ENCODE measurements at regions not wholly inside any gene's neighbourhood (a gene's known extent, or its start where the extent isn't known, plus 50 kb on each side); places are given as distances from the start of the nearest gene placed in this dataset.

GRCh38 chr20:12095180-12095920 lies 177.7 kb downstream of the BTBD3 start:
- H3K27me3 ChIP-seq = no peaks in the 10 kb centered on the region
- intact Hi-C loops (cut with DNase I; ENCODE audit: low total_unique reads) = no loop called here
- no peaks in the 10 kb centered on the region for H3K36me3 ChIP-seq
- H3K4me1 ChIP-seq = no peaks in the 10 kb centered on the region
- TF ChIP-seq, protein P1, sequence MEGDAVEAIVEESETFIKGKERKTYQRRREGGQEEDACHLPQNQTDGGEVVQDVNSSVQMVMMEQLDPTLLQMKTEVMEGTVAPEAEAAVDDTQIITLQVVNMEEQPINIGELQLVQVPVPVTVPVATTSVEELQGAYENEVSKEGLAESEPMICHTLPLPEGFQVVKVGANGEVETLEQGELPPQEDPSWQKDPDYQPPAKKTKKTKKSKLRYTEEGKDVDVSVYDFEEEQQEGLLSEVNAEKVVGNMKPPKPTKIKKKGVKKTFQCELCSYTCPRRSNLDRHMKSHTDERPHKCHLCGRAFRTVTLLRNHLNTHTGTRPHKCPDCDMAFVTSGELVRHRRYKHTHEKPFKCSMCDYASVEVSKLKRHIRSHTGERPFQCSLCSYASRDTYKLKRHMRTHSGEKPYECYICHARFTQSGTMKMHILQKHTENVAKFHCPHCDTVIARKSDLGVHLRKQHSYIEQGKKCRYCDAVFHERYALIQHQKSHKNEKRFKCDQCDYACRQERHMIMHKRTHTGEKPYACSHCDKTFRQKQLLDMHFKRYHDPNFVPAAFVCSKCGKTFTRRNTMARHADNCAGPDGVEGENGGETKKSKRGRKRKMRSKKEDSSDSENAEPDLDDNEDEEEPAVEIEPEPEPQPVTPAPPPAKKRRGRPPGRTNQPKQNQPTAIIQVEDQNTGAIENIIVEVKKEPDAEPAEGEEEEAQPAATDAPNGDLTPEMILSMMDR (IDR thresholded peaks at IDR 0.05) = no peak
- TF ChIP-seq POLR2A (IDR thresholded peaks at IDR 0.05) (no peak), POLR2AphosphoS5 (IDR thresholded peaks at IDR 0.05) (no peak)
- DNase-seq (ENCODE audit: low spot score in 2 of 2) = no peak
- H3K27ac ChIP-seq = no peak overlapping the region
- no peaks in the 10 kb centered on the region for H3K9me3 ChIP-seq
- no peak overlapping the region for H3K4me3 ChIP-seq

DNA sequence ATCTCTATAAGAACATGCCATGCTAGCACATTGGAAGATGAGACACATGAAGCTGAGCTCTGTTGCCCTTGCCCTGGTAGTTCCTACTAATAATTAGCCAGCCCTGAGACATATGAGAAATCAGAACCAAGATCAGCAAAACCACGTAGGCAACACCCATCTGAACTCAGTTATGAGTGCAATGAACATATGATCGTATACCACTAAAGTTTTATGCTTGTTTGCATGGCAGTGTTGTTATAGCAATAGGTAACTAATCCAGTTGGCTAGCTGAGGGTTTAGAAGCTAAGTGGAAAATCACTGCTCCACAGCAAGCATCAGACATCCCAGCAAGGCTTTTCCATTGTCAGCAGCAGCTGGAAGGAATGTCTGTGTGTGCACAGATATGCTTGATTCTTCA lies 180.7 kb downstream of the BTBD3 start:
- no peak for DNase-seq (ENCODE audit: low spot score in 2 of 2)
- intact Hi-C loops (cut with DNase I; ENCODE audit: low total_unique reads) = no loop called here
- Histone ChIP-seq H3K4me1 (no peaks in the 10 kb centered on the region), H3K27ac (no peak overlapping the region), H3K27me3 (no peaks in the 10 kb centered on the region), H3K36me3 (no peaks in the 10 kb centered on the region), H3K9me3 (no peaks in the 10 kb centered on the region), H3K4me3 (no peak overlapping the region)
- TF ChIP-seq, protein P1 (IDR thresholded peaks at IDR 0.05) = no peak
- TF ChIP-seq POLR2AphosphoS5 (IDR thresholded peaks at IDR 0.05) (no peak), POLR2A (IDR thresholded peaks at IDR 0.05) (no peak)

GRCh38 chr20:12108846-12109245 lies 191.2 kb downstream of the BTBD3 start:
- no peak for DNase-seq (ENCODE audit: low spot score in 2 of 2)
- intact Hi-C loops (cut with DNase I; ENCODE audit: low total_unique reads) = no loop called here
- Histone ChIP-seq H3K36me3 (no peaks in the 10 kb centered on the region), H3K27me3 (no peaks in the 10 kb centered on the region), H3K4me1 (peaks cover 0 to 8% of the 10 kb centered on the region in 2 donors), H3K4me3 (no peak overlapping the region), H3K27ac (no peak overlapping the region), H3K9me3 (peaks cover 0 to 5% of the 10 kb centered on the region in 2 donors)
- TF ChIP-seq POLR2A (IDR thresholded peaks at IDR 0.05) = no peak
- TF ChIP-seq, protein P1 (IDR thresholded peaks at IDR 0.05) = no peak
- TF ChIP-seq POLR2AphosphoS5 (IDR thresholded peaks at IDR 0.05) = no peak

DNA sequence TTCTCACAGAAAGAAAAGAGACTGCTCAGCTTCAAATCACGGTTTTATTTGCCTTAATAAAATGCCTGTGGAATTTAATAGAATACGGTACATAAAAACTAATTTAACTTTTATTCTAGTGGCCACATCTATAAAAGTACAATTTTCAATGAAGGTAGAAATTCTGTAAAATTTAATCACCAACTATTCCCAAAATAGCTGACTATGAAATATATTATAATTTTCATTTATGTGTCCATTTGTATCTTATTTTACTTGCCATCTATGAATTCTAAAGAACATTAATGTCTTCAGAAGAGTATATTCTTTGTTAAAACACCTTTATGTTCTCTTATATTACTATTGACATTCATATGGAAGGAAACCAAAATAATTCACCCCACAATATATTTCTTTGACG lies 192.6 kb downstream of the BTBD3 start:
- H3K4me3 ChIP-seq = no peak overlapping the region
- no peak overlapping the region for H3K27ac ChIP-seq
- intact Hi-C loops (cut with DNase I; ENCODE audit: low total_unique reads) = loop anchor here (5.0 kb wide), 1 partner anchor 168 kb away; no protein-coding TSS in a partner anchor
- H3K9me3 ChIP-seq = peaks cover 0 to 5% of the 10 kb centered on the region in 2 donors
- H3K4me1 ChIP-seq = peaks cover 0 to 8% of the 10 kb centered on the region in 2 donors
- H3K36me3 ChIP-seq = no peaks in the 10 kb centered on the region
- DNase-seq (ENCODE audit: low spot score in 2 of 2) = no peak
- no peaks in the 10 kb centered on the region for H3K27me3 ChIP-seq
- TF ChIP-seq, protein P1 (IDR thresholded peaks at IDR 0.05) = no peak
- TF ChIP-seq POLR2A (IDR thresholded peaks at IDR 0.05) (no peak), POLR2AphosphoS5 (IDR thresholded peaks at IDR 0.05) (no peak)

GRCh38 chr20:12110711-12111110 lies 193.0 kb downstream of the BTBD3 start:
- intact Hi-C loops (cut with DNase I; ENCODE audit: low total_unique reads) = loop anchor here (5.0 kb wide), 1 partner anchor 168 kb away; no protein-coding TSS in a partner anchor
- TF ChIP-seq POLR2A (IDR thresholded peaks at IDR 0.05) (no peak), POLR2AphosphoS5 (IDR thresholded peaks at IDR 0.05) (no peak)
- TF ChIP-seq, protein P1 (IDR thresholded peaks at IDR 0.05) = no peak
- H3K9me3 ChIP-seq = peaks cover 0 to 5% of the 10 kb centered on the region in 2 donors

More at GRCh38 chr20:12110711-12111110, 193.0 kb downstream of the BTBD3 start:
- Histone ChIP-seq H3K36me3 (no peaks in the 10 kb centered on the region), H3K27me3 (no peaks in the 10 kb centered on the region), H3K27ac (no peak overlapping the region), H3K4me3 (no peak overlapping the region), H3K4me1 (peaks cover 0 to 8% of the 10 kb centered on the region in 2 donors)
- DNase-seq (ENCODE audit: low spot score in 2 of 2) = no peak
